ACC112 (cell line): ENCODE measurements at regions not wholly inside any gene's neighbourhood (a gene's known extent, or its start where the extent isn't known, plus 50 kb on each side); places are given as distances from the start of the nearest gene placed in this dataset.

Experiments
- H2AFZ ChIP-seq: fragments of 200-600 bp; sonication (generic); one replicate; pipeline ENCODE4 v1.6.0; 2017; ENCODE audit warnings: antibody characterized with exemption, low read length; ENCODE audit not compliant: unreplicated experiment
- H3K27ac ChIP-seq: fragments of 200-600 bp; sonication (generic); 2 replicates; pipeline ENCODE4 v1.5.1; 2014; ENCODE audit warnings: low read depth, mild to moderate bottlenecking, antibody characterized with exemption, low read length, moderate library complexity
- H3K27me3 ChIP-seq: fragments of 200-600 bp; sonication (generic); 2 replicates; pipeline ENCODE4 v1.6.1; 2014; ENCODE audit warnings: mild to moderate bottlenecking, antibody characterized with exemption, low read length, moderate library complexity, mixed read lengths; ENCODE audit not compliant: insufficient read depth
- H3K36me3 ChIP-seq: fragments of 200-600 bp; sonication (generic); 2 replicates; pipeline ENCODE4 v1.6.1; 2016; ENCODE audit warnings: mild to moderate bottlenecking, antibody characterized with exemption, low read length, moderate library complexity, mixed read lengths; ENCODE audit not compliant: insufficient read depth
- H3K4me1 ChIP-seq: fragments of 200-600 bp; sonication (generic); one replicate; pipeline ENCODE4 v1.6.1; 2016; ENCODE audit warnings: low read length, mixed read lengths; ENCODE audit not compliant: insufficient read depth, unreplicated experiment, control insufficient read depth
- H3K4me3 ChIP-seq: fragments of 200-600 bp; sonication (generic); 2 replicates; pipeline ENCODE4 v1.5.1; 2014; ENCODE audit warnings: mild to moderate bottlenecking, low read depth, low read length
- H3K79me2 ChIP-seq: fragments of 200-600 bp; sonication (generic); one replicate; pipeline ENCODE4 v1.6.0; 2016; ENCODE audit warnings: low read length; ENCODE audit not compliant: control insufficient read depth, unreplicated experiment, insufficient read depth

DNA sequence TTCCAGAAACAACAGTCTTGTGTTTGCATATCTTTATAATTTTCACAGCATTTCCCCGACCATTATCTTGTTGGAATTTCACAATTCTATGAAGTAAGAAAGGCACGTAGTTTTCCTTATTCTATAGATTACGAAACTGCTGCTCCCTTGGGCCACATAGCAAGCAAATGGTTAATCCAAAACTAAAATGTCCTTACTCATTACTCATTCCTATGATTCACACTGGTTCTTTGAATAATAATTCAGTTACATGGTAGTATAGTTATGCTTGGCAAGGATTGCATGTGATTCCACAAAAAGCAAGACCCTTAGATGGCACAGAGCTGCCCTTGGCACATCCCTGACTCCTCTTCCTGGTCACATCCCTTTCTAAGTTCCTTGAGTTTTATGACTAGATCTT lies 51.2 kb downstream of the OR13H1 start:
- Histone ChIP-seq H2AFZ (no peak overlapping the region), H3K4me1 (peaks cover 10% of the 10 kb centered on the region), H3K36me3 (no peaks in the 10 kb centered on the region), H3K4me3 (no peak overlapping the region), H3K27ac (no peak overlapping the region), H3K27me3 (no peaks in the 10 kb centered on the region), H3K79me2 (no peaks in the 10 kb centered on the region)

DNA sequence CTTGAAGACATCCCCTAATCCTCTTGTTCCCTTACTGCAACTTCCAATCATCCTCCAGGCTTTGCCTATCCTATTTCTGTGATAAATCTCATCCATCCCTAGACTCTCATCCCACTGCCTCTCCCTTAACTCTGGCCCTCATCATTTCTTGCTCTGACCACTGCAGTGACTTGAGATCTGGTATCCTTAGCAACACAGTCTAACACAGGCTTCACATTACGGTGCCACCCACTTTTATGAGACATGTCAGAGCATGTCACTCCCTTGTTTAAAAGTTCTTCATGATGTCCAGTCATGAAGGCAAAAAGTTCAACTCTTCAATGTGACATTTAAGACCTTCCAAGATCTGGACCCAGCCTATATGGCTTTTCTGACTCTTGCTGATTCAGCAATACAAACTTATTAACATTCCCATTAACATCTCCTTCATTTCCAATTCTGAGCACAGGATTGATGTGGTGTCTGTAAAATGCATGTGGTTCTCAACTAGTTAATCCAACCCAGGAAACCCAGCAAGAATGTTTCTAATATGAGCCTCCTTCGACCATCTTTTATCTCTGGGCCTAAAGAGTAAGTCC lies 64.0 kb downstream of the OR13H1 start:
- Histone ChIP-seq H2AFZ (no peak overlapping the region), H3K4me3 (no peak overlapping the region), H3K4me1 (no peaks in the 10 kb centered on the region)

DNA sequence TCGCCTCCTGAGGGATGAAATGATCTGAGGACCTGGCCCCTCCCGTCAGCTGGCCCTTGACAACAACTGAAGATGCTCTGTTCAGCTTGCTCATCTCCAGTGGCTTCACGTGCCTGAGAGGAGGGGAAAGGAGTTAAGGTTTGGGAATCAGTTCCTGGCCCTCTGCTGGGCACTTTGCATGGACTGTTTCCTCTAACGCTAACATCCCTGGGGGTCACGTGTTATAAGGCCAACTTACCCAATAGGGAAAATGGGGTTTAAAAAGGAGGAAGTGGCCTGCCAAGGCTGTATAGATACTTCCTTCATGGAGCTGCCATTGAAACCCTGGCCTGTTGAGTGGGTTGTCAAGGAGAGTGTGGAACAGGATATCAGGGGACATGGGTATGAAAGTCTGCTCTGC lies 65.6 kb downstream of the OR13H1 start:
- Histone ChIP-seq H3K27me3 (no peaks in the 10 kb centered on the region), H2AFZ (no peak overlapping the region), H3K4me1 (no peaks in the 10 kb centered on the region), H3K27ac (no peak overlapping the region), H3K4me3 (no peak overlapping the region), H3K36me3 (no peaks in the 10 kb centered on the region), H3K79me2 (no peaks in the 10 kb centered on the region)

More for the DNA sequence above, 64.0 kb downstream of the OR13H1 start:
- Histone ChIP-seq H3K27me3 (no peaks in the 10 kb centered on the region), H3K27ac (no peak overlapping the region), H3K79me2 (no peaks in the 10 kb centered on the region), H3K36me3 (no peaks in the 10 kb centered on the region)

DNA sequence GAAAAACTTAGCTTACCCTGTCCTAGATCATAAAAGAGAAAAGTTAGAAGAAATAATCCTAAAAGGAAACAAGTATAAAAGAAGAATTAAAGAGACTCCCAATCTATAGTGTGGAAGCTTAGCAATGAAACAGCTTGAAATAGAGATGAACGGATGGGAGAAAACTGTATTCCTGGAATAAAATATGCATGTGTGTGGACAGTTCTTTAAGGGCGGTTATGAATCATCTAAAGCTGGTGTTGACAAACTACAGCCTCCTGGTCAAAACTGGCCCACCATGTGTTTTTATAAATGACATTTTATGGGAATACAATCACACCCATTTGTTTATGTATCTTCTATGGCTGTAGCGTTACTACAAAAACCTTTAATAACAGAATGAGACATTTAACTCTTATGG lies 69.4 kb downstream of the OR13H1 start:
- H3K27ac ChIP-seq = no peak overlapping the region
- H3K4me3 ChIP-seq = no peak overlapping the region
- no peaks in the 10 kb centered on the region for H3K36me3 ChIP-seq
- no peaks in the 10 kb centered on the region for H3K79me2 ChIP-seq
- no peaks in the 10 kb centered on the region for H3K4me1 ChIP-seq
- no peaks in the 10 kb centered on the region for H3K27me3 ChIP-seq
- no peak overlapping the region for H2AFZ ChIP-seq

DNA sequence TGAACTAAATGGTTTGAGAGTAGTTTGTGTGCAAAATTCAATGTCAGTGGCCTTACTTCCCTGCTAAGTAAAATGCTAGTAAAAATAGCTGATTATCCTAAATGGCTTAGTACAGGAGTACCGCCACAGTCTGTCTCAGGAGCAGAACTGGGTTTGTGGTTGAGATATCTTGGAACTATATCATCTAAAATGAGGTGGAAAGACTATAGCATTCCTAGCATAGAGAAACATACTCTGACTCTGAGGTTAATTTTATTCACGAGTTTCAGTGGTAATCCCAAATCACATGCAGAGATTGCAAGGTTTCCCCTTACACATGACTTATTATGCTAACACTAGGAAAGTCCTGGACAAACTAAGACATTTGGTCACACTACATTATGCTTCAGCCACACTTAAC lies 70.4 kb downstream of the OR13H1 start:
- Histone ChIP-seq H3K27me3 (no peaks in the 10 kb centered on the region), H3K27ac (no peak overlapping the region), H3K79me2 (no peaks in the 10 kb centered on the region), H3K36me3 (no peaks in the 10 kb centered on the region), H2AFZ (no peak overlapping the region), H3K4me1 (no peaks in the 10 kb centered on the region), H3K4me3 (no peak overlapping the region)

DNA sequence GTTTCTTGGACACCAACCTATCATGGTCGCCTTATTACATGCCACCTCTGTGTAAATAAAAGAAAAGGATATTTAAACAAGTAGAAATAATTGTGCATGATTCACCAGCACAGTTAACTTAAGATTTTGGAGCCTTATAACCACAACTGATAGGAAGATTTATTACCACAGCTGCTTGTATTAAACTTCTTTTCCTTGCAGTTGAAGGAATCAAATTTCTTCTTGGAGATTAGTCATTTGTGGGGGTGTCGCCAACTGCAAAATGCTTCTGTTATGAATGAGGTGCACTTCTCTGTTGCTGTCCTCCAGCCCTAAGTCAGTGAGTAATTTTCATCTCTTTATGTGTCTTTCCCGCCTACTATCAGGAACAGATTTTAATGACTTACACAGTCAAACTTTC lies 73.3 kb downstream of the OR13H1 start:
- Histone ChIP-seq H3K36me3 (no peaks in the 10 kb centered on the region), H3K4me3 (no peak overlapping the region), H3K4me1 (no peaks in the 10 kb centered on the region), H2AFZ (no peak overlapping the region), H3K79me2 (no peaks in the 10 kb centered on the region), H3K27ac (no peak overlapping the region), H3K27me3 (no peaks in the 10 kb centered on the region)

DNA sequence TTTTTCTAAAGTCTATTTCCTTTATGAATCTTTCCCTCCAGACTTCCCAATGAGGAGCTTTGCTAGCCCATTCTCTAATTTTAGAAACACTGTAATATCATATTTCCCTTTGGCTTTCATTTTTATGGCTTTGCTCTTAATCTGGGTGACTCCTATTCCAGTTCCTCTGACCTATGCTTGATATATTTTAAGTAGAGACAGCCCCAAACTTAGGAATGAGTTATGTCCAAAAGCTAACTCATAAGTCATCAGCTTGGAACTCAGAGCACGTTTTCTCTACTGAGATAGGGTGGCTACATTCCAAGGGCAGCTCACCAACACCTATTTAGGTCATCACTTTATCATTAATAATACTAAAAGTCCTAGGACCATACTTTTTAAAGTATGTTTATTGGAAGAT lies 77.8 kb downstream of the OR13H1 start:
- Histone ChIP-seq H3K4me1 (no peaks in the 10 kb centered on the region), H3K79me2 (no peaks in the 10 kb centered on the region), H2AFZ (no peak overlapping the region), H3K27me3 (no peaks in the 10 kb centered on the region), H3K4me3 (no peak overlapping the region), H3K36me3 (no peaks in the 10 kb centered on the region), H3K27ac (no peak overlapping the region)

DNA sequence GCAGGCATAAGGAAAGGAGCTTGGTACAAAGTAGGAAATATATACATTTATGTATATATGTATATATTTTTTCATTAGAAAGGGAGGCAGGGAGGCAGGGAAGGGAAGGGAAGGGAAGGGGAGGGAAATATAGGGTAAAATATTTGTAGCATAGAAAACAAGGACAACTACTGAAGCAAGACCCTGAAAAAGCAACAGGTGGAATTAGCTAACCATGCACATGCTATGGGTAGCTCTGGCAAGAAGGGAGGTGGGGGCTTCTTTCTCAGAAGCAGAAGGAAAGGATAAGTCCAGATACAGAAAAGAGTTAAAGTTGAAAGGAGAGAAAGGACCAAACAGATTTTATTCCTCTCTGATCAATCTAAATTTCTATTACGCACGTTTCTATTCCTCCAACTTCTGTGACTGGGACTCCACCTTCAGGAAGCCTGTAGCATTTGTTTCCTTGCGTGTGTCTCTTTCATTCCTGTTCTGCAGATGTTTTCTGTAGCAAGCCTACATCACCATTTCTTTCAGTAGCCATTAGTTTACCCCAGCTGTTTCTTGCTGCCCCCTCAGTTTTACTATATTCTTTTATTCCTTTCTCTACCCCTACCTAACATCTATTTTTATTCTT lies 82.9 kb downstream of the OR13H1 start:
- Histone ChIP-seq H3K79me2 (no peaks in the 10 kb centered on the region), H3K27ac (no peak overlapping the region), H3K4me1 (no peaks in the 10 kb centered on the region), H3K27me3 (no peaks in the 10 kb centered on the region), H3K36me3 (no peaks in the 10 kb centered on the region), H3K4me3 (no peak overlapping the region), H2AFZ (no peak overlapping the region)

DNA sequence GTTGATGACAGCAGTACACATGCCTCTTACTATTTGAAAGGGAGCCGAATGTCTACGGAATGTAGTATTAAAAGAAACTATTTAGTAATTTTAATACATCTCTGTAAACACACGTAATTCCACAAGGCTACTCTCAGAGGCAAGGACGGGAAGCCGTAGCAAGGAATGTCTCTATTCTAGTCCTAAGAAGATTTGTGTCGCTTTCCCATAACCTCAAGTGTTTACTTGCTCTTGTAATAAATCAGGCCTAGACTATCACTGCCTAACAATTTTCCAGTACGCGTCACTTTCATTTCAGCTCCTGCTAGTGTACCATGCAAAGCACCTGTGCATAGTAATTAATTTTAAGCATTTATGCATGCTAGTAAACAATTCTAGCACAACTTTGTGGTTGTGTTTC lies 86.7 kb downstream of the OR13H1 start:
- Histone ChIP-seq H3K27me3 (no peaks in the 10 kb centered on the region), H2AFZ (no peak overlapping the region), H3K79me2 (no peaks in the 10 kb centered on the region), H3K36me3 (no peaks in the 10 kb centered on the region), H3K27ac (no peak overlapping the region), H3K4me3 (no peak overlapping the region), H3K4me1 (no peaks in the 10 kb centered on the region)

DNA sequence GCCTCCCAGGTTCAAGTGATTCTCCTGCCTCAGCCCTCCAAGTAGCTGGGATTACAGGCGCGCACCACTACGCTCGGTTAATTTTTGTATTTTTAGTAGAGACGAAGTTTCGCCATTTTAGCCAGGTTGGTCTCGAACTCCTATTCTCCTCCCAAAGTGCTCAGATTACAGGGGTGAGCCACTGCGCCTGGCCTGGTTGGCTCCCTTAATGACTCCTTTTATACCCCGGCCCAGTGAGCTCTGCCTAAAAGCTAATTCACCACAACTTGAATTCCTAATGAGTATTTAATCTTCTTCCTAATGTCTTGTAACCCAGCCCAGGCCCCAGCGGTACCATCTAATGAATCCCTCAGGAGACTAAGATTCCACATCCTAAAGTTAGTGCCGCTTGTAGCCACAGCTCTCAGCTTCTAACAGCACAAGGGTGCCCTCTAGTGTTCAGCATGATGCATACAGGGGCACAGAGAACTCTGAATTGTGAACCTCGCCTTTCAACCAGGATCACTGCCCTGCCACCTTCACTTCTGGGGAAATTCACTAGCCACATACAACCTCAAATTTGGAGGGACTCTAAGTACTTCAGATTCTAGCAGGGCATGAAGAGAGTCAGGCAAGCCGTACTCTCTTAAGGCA lies 89.5 kb downstream of the OR13H1 start:
- no peaks in the 10 kb centered on the region for H3K4me1 ChIP-seq
- no peaks in the 10 kb centered on the region for H3K27me3 ChIP-seq
- H3K27ac ChIP-seq = no peak overlapping the region
- H3K4me3 ChIP-seq = no peak overlapping the region
- no peak overlapping the region for H2AFZ ChIP-seq
- no peaks in the 10 kb centered on the region for H3K36me3 ChIP-seq
- H3K79me2 ChIP-seq = no peaks in the 10 kb centered on the region

DNA sequence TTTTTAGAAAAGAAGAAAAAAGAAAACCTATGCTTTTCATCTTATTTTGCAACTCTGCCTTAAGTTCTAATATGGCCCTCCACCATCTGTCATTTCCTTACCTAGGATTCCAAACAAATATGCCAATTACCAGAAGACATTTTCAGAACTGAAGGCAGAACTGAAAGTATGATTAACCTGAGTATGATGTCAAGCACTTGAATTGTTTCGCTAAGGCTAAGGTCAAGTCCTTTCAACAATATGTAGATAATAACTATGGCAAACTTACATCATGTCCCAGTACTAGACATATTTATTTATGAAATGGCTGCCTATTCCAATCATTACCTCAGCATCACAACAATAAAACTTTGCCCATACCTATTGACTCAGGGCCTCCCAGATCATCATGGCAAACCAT lies 91.0 kb downstream of the OR13H1 start:
- Histone ChIP-seq H3K27ac (no peak overlapping the region), H3K4me1 (no peaks in the 10 kb centered on the region), H3K36me3 (no peaks in the 10 kb centered on the region), H3K4me3 (no peak overlapping the region), H3K27me3 (no peaks in the 10 kb centered on the region), H2AFZ (no peak overlapping the region), H3K79me2 (no peaks in the 10 kb centered on the region)
